HepG2 (cell line): ENCODE measurements at regions not wholly inside any gene's neighbourhood (a gene's known extent, or its start where the extent isn't known, plus 50 kb on each side); places are given as distances from the start of the nearest gene placed in this dataset.

ENCODE experiments used
- ATAC-seq: fragments of 200-7000 bp; cut with Tn5 transposase; 3 replicates; pipeline ENCODE4 v1.9.1; 2020; ENCODE audit warnings: mild to moderate bottlenecking, moderate library complexity
- BruUV-seq: library from RNA; stranded (reverse); fragments of 400-500 nt; replicated peaks from 2 replicates; lab custom pipeline; 2021; lab: Mats Ljungman, UMichigan
- CTCF ChIA-PET: fragments of 300-600 bp; formaldehyde crosslinking; extraction: SDS; loops from one replicate; lab custom pipeline; 2021; ENCODE audit warnings: low total read pairs, inconsistent platforms, low intra/inter-chr PET ratio; lab: Yijun Ruan, JAX
- POLR2A ChIA-PET: fragments of 350-600 bp; sonication (Branson Sonifier 250); formaldehyde crosslinking; loops from one replicate; lab custom pipeline; 2020; ENCODE audit warnings: antibody characterized with exemption, inconsistent platforms; lab: Yijun Ruan, JAX
- DNase-seq: peaks from one replicate; pipeline ENCODE4 v3.0.0-alpha.2; 2015; ENCODE audit warnings: low spot score
- FAIRE-seq: peaks from 3 replicates; lab custom pipeline; 2011; peaks lifted over from hg19 to GRCh38; lab: Jason Lieb, UNC
- H2AFZ ChIP-seq: one replicate; pipeline ENCODE4 v1.6.1; 2011; ENCODE audit warnings: low read length, inconsistent platforms
- H3K27ac ChIP-seq: fragments of 300-600 bp; 3 replicates; pipeline ENCODE4 v1.8.0; 2011; ENCODE audit warnings: mixed run types, mild to moderate bottlenecking, mixed read lengths, low read length, inconsistent platforms; ENCODE audit not compliant: insufficient read depth; ENCODE audit errors: extremely low read length
- H3K27me3 ChIP-seq, 2 experiments: fragments of 200-600 bp in 1 of 2; 2 replicates in 1 of 2; 3 replicates in 1 of 2; pipeline versions ENCODE4 v1.6.0 to v1.8.0; 2011; ENCODE audit warnings: low read length in 2 of 2, mild to moderate bottlenecking in 2 of 2, moderate library complexity in 2 of 2, inconsistent platforms in 1 of 2; ENCODE audit not compliant: insufficient read depth in 2 of 2, control insufficient read depth in 1 of 2
- H3K36me3 ChIP-seq, 2 experiments: fragments of 200-600 bp in 1 of 2; replicated peaks in 1 of 2; 2 replicates in 1 of 2; 3 replicates in 1 of 2; pipeline versions ENCODE4 v1.5.1 to v1.8.0; 2011; ENCODE audit warnings: low read length in 2 of 2, inconsistent platforms in 1 of 2; ENCODE audit not compliant: insufficient read depth in 2 of 2, control insufficient read depth in 1 of 2
- H3K4me1 ChIP-seq: 2 replicates; pipeline ENCODE4 v1.5.1; 2012; ENCODE audit warnings: low read length, inconsistent platforms; ENCODE audit not compliant: insufficient read depth
- H3K4me2 ChIP-seq: 2 replicates; pipeline ENCODE4 v1.6.0; 2011; ENCODE audit warnings: low read depth, low read length, inconsistent platforms
- H3K4me3 ChIP-seq, 3 experiments: fragments of 200-600 bp in 1 of 3; sonication (generic), shearing (Covaris generic) in 1 of 3; replicated peaks in 1 of 3; 2 replicates each; pipeline ENCODE4 v1.5.1; 2011 to 2016; ENCODE audit warnings: low read length in 3 of 3, inconsistent platforms in 2 of 3, low read depth in 2 of 3, mild to moderate bottlenecking in 2 of 3, control low read depth in 1 of 3, mixed read lengths in 1 of 3; ENCODE audit not compliant: insufficient read depth in 1 of 3
- H3K79me2 ChIP-seq: one replicate; pipeline ENCODE4 v1.6.1; 2011; ENCODE audit warnings: low read length, inconsistent platforms; ENCODE audit not compliant: insufficient read depth
- H3K9ac ChIP-seq: 2 replicates; pipeline ENCODE4 v1.6.0; 2011; ENCODE audit warnings: mild to moderate bottlenecking, low read depth, low read length, inconsistent platforms; ENCODE audit not compliant: insufficient read depth
- H3K9me3 ChIP-seq: 2 replicates; pipeline ENCODE4 v1.5.1; 2012; ENCODE audit warnings: mild to moderate bottlenecking, low read length
- H4K20me1 ChIP-seq: 2 replicates; pipeline ENCODE4 v1.6.0; 2011; ENCODE audit warnings: inconsistent platforms, mild to moderate bottlenecking, low read length, moderate library complexity; ENCODE audit not compliant: insufficient read depth
- IRF2 ChIP-seq: IDR thresholded peaks from 2 replicates; pipeline ENCODE4 v1.6.1; 2018; ENCODE audit warnings: missing genetic modification reagents, missing compliant biosample characterization
- JARID2 ChIP-seq: sonication (generic); formaldehyde crosslinking; IDR thresholded peaks from 2 replicates; pipeline ENCODE4 v1.8.1; 2023; ENCODE audit warnings: missing genetic modification reagents, inconsistent platforms; ENCODE audit not compliant: insufficient replicate concordance
- MTF1 ChIP-seq: sonication (generic); formaldehyde crosslinking; IDR thresholded peaks from 2 replicates; pipeline ENCODE4 v1.5.0; 2020; ENCODE audit warnings: missing genetic modification reagents
- NCOA1 ChIP-seq: sonication (generic); formaldehyde crosslinking; IDR thresholded peaks from 2 replicates; pipeline ENCODE4 v1.9.0; 2021; ENCODE audit warnings: missing genetic modification reagents
- ZNF44 ChIP-seq: sonication (generic); formaldehyde crosslinking; IDR thresholded peaks from 2 replicates; pipeline ENCODE4 v1.5.1; 2020; ENCODE audit warnings: mild to moderate bottlenecking, missing genetic modification reagents
- ZNF496 ChIP-seq: sonication (generic); formaldehyde crosslinking; IDR thresholded peaks from 2 replicates; pipeline ENCODE4 v1.8.1; 2023; ENCODE audit warnings: mild to moderate bottlenecking, moderate library complexity, missing genetic modification reagents; ENCODE audit not compliant: insufficient replicate concordance
- WGBS: methylation state at CpG from one replicate; pipeline ENCODE4 v1.1.6; 2017; ENCODE audit warnings: low lambda C conversion rate; 5-methylcytosine and 5-hydroxymethylcytosine counted together
- in situ Hi-C: cut with HindIII; loops from 2 replicates; pipeline ENCODE4 v1.10.0; 2017; ENCODE audit warnings: low pct_unique_long_range_greater_than_20kb; ENCODE audit not compliant: extremely low pct_ligation_motif_present
- intact Hi-C: fragments of 100-400 bp; cut with micrococcal nuclease; formaldehyde crosslinking; loops from one replicate; pipeline ENCODE4 v1.10.0; 2022; ENCODE audit not compliant: unreplicated experiment
- TF ChIP-seq, protein P1 (sequence below): fragments of 450-650 bp; IDR thresholded peaks from 2 replicates; pipeline ENCODE4 v1.6.1; 2016
- TF ChIP-seq, protein P2 (sequence below): sonication (generic); formaldehyde crosslinking; IDR thresholded peaks from 2 replicates; pipeline ENCODE4 v1.4.0; 2020; ENCODE audit warnings: missing genetic modification reagents

DNA sequence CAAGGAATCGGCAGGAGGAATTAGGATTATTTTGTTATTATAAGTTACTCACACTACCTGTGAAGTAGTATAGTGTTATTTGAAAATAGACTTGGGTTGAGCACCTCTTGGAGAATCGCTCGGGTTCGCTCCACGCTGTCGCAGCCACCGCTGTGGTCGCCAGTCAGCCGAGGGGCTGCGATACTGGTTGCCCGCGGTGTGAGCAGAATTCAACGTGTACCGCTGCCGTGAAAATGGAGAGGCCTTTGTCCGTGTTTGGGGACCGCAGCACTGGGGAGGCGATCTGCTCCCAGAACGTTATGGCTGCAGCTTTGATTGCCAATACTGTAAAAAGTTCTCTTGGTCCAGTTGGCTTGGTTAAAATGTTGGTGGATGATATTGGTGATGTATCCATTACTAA, 117.2 kb downstream of the C7orf25 start:
- CTCF ChIA-PET: no interaction called here
- Histone ChIP-seq H3K79me2 (no peaks in the 10 kb centered on the region), H3K4me2 (no peak overlapping the region), H3K27me3 (no peaks in the 10 kb centered on the region), H3K9me3 (no peaks in the 10 kb centered on the region), H3K4me1 (no peaks in the 10 kb centered on the region), H3K4me3 (no peak overlapping the region), H4K20me1 (no peaks in the 10 kb centered on the region), H3K27ac (no peak overlapping the region), H2AFZ (no peak overlapping the region), H3K36me3 (no peaks in the 10 kb centered on the region), H3K9ac (no peak overlapping the region)
- DNase-seq (no peak), ATAC-seq (no peak), FAIRE-seq (no peak)
- intact Hi-C loops: no loop called here
- no TSS peak for BruUV-seq
- WGBS: 44% methylated on average over 11 of the region's 19 CpGs
- TF ChIP-seq, protein P1, sequence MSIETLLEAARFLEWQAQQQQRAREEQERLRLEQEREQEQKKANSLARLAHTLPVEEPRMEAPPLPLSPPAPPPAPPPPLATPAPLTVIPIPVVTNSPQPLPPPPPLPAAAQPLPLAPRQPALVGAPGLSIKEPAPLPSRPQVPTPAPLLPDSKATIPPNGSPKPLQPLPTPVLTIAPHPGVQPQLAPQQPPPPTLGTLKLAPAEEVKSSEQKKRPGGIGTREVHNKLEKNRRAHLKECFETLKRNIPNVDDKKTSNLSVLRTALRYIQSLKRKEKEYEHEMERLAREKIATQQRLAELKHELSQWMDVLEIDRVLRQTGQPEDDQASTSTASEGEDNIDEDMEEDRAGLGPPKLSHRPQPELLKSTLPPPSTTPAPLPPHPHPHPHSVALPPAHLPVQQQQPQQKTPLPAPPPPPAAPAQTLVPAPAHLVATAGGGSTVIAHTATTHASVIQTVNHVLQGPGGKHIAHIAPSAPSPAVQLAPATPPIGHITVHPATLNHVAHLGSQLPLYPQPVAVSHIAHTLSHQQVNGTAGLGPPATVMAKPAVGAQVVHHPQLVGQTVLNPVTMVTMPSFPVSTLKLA: no peak
- no peak for TF ChIP-seq NCOA1 (CRISPR knock-in tag)
- TF ChIP-seq, protein P2, sequence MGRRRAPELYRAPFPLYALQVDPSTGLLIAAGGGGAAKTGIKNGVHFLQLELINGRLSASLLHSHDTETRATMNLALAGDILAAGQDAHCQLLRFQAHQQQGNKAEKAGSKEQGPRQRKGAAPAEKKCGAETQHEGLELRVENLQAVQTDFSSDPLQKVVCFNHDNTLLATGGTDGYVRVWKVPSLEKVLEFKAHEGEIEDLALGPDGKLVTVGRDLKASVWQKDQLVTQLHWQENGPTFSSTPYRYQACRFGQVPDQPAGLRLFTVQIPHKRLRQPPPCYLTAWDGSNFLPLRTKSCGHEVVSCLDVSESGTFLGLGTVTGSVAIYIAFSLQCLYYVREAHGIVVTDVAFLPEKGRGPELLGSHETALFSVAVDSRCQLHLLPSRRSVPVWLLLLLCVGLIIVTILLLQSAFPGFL (CRISPR knock-in tag): no peak
- no peak for TF ChIP-seq JARID2 (CRISPR knock-in tag)
- no peak for TF ChIP-seq ZNF496 (CRISPR knock-in tag)
- TF ChIP-seq IRF2 (CRISPR knock-in tag): no peak
- TF ChIP-seq ZNF44 (CRISPR knock-in tag): no peak
- no peak for TF ChIP-seq MTF1 (CRISPR knock-in tag)
- in situ Hi-C loops: no loop called here
- POLR2A ChIA-PET: no interaction called here
